ENCODE measurements at regions not wholly inside any gene's neighbourhood (a gene's known extent, or its start where the extent isn't known, plus 50 kb on each side); places are given as distances from the start of the nearest gene placed in this dataset.

DNA sequence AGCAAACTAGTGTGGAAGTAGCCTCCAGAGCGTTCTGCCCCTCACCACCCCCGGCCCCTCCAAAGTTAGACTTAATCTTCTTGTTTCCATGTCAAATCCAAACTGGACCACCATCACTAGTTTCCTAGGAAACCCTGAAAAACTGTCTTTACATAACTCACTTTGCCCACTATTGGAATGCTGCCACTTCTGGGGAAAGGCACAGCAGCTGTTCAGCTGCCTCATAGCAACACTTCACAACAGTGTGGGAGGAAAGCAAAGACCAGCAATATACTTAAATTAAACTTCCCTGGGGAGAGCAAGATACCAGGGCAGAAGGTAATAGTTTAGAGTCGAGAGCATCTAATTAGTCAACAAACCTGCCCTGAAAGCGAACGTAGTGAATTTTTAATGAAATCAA, 452.2 kb downstream of the KCNJ2 start:
- Histone ChIP-seq H3K4me1 (ENCODE audit: control insufficient read depth in 2 of 2, insufficient read depth in 2 of 2, low read length in 2 of 2) (peaks cover 0 to 3% of the 10 kb centered on the region in 2 donors), H2AFZ (ENCODE audit: insufficient read depth, low read depth, low read length, poor library complexity, severe bottlenecking) (no peak overlapping the region), H3K27me3 (replicated peaks in 1 of 4; ENCODE audit: control extremely low read depth in 1 of 4, control insufficient read depth in 3 of 4, insufficient read depth in 4 of 4, low read length in 3 of 4) (no peaks in the 10 kb centered on the region), H3K27ac (ENCODE audit: low read length in 2 of 2) (no peak overlapping the region), H3K9me3 (ENCODE audit: control extremely low read depth in 1 of 3, control insufficient read depth in 2 of 3, insufficient read depth in 1 of 3, low read length in 2 of 3) (no peaks in the 10 kb centered on the region), H3K36me3 (replicated peaks in 1 of 2; ENCODE audit: control extremely low read depth in 1 of 2, control insufficient read depth in 1 of 2, extremely low read depth in 1 of 2, insufficient read depth in 2 of 2, low read length in 1 of 2) (no peaks in the 10 kb centered on the region), H3K9ac (ENCODE audit: low read length) (no peak overlapping the region), H3K79me2 (ENCODE audit: control insufficient read depth, insufficient read depth, low read length) (no peaks in the 10 kb centered on the region), H3K4me3 (ENCODE audit: control extremely low read depth in 1 of 5, extremely low read depth in 1 of 5, insufficient read depth in 1 of 5, low read depth in 2 of 5, low read length in 4 of 5) (no peak overlapping the region), H4K20me1 (ENCODE audit: control insufficient read depth, insufficient read depth, low read length, poor library complexity, severe bottlenecking) (no peaks in the 10 kb centered on the region), H3K4me2 (replicated peaks; ENCODE audit: low read depth, low read length, poor library complexity, severe bottlenecking) (no peak overlapping the region)
- POLR2A ChIA-PET, result no interaction called here
- ATAC-seq (ENCODE audit: low read depth) (no peak), DNase-seq (no peak)
- intact Hi-C loops (cut with micrococcal nuclease), result no loop called here
- Mint-ChIP-seq H3K9me3 (ENCODE audit: insufficient read depth) (no peaks in the 10 kb centered on the region), H3K27me3 (no peaks in the 10 kb centered on the region), H3K4me3 (no peak overlapping the region), H3K27ac (no peak overlapping the region), H3K4me1 (peaks cover 9% of the 10 kb centered on the region)
- TF ChIP-seq, protein P1, sequence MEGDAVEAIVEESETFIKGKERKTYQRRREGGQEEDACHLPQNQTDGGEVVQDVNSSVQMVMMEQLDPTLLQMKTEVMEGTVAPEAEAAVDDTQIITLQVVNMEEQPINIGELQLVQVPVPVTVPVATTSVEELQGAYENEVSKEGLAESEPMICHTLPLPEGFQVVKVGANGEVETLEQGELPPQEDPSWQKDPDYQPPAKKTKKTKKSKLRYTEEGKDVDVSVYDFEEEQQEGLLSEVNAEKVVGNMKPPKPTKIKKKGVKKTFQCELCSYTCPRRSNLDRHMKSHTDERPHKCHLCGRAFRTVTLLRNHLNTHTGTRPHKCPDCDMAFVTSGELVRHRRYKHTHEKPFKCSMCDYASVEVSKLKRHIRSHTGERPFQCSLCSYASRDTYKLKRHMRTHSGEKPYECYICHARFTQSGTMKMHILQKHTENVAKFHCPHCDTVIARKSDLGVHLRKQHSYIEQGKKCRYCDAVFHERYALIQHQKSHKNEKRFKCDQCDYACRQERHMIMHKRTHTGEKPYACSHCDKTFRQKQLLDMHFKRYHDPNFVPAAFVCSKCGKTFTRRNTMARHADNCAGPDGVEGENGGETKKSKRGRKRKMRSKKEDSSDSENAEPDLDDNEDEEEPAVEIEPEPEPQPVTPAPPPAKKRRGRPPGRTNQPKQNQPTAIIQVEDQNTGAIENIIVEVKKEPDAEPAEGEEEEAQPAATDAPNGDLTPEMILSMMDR (IDR thresholded peaks at IDR 0.05), result no peak
- no peak for TF ChIP-seq EZH2 (IDR thresholded peaks at IDR 0.05; ENCODE audit: borderline replicate concordance, insufficient read depth, low read depth, low read length, poor library complexity, severe bottlenecking)
- CTCF ChIA-PET, result no interaction called here
- WGBS (ENCODE audit: insufficient coverage), result 97% methylated on average over 5 of the region's 5 CpGs

DNA sequence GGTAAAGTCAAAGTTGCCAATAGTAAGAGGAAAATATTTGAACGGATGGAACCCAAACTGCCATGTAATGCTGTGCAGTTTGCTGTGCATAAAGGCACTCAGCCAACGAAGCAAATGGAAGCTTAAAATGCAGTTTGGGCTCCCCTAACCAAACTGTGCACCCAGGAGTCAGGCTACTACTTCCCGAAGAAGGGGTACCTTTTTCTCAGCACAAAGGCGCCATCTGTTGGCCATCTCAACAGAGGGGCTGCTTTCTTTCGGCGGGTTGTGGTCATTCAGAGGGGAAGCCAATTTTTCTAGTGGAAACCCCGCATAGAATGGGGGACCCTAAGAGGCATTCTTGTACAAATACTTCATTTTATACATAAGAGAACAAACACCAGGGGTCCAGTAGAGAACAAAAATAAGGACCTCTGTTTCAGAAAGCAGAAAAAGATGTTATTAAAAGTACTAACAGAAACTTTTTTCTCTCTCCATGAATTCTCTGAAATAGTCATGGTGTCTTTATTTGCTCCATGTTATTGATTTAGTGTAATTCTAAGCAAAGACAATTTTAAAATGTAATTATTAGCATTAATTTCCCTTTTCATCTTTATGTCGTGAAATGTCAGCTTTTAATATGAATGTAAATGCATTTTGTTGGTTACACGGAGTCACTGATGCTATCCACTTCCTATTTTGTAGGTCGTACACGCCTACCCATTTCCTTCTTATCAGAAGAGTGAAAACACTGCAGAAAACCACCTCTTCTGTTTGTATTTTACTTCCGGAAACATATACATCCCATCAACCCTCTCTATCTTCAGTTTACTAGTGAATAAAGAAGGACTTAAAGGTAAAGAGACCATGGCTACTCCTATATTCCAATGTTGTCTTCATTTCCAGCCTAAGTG, 453.3 kb downstream of the KCNJ2 start:
- Histone ChIP-seq H3K4me3 (ENCODE audit: control extremely low read depth in 1 of 5, extremely low read depth in 1 of 5, insufficient read depth in 1 of 5, low read depth in 2 of 5, low read length in 4 of 5) (peak overlapping the region in 1 of 5 experiments; percentile 23), H3K79me2 (ENCODE audit: control insufficient read depth, insufficient read depth, low read length) (no peaks in the 10 kb centered on the region), H3K4me2 (replicated peaks; ENCODE audit: low read depth, low read length, poor library complexity, severe bottlenecking) (peak overlapping the region; percentile 50), H3K36me3 (replicated peaks in 1 of 2; ENCODE audit: control extremely low read depth in 1 of 2, control insufficient read depth in 1 of 2, extremely low read depth in 1 of 2, insufficient read depth in 2 of 2, low read length in 1 of 2) (no peaks in the 10 kb centered on the region), H3K9me3 (ENCODE audit: control extremely low read depth in 1 of 3, control insufficient read depth in 2 of 3, insufficient read depth in 1 of 3, low read length in 2 of 3) (no peaks in the 10 kb centered on the region), H3K4me1 (ENCODE audit: control insufficient read depth in 2 of 2, insufficient read depth in 2 of 2, low read length in 2 of 2) (peaks cover 0 to 3% of the 10 kb centered on the region in 2 donors), H3K9ac (ENCODE audit: low read length) (no peak overlapping the region), H3K27ac (ENCODE audit: low read length in 2 of 2) (no peak overlapping the region), H3K27me3 (replicated peaks in 1 of 4; ENCODE audit: control extremely low read depth in 1 of 4, control insufficient read depth in 3 of 4, insufficient read depth in 4 of 4, low read length in 3 of 4) (no peaks in the 10 kb centered on the region), H2AFZ (ENCODE audit: insufficient read depth, low read depth, low read length, poor library complexity, severe bottlenecking) (peak overlapping the region; percentile 39), H4K20me1 (ENCODE audit: control insufficient read depth, insufficient read depth, low read length, poor library complexity, severe bottlenecking) (no peaks in the 10 kb centered on the region)
- no peaks in the 10 kb centered on the region for H3K9me3 Mint-ChIP-seq (ENCODE audit: insufficient read depth)
- DNase-seq (peak; percentile 11), ATAC-seq (ENCODE audit: low read depth) (no peak)
- intact Hi-C loops (cut with micrococcal nuclease), result no loop called here
- H3K4me3 Mint-ChIP-seq, result no peak overlapping the region
- no peaks in the 10 kb centered on the region for H3K27me3 Mint-ChIP-seq
- H3K27ac Mint-ChIP-seq, result no peak overlapping the region
- ChIA-PET POLR2A (no interaction called here), CTCF (no interaction called here)
- 38% methylated on average over 6 of the region's 12 CpGs for WGBS (ENCODE audit: insufficient coverage)
- TF ChIP-seq, protein P1 (IDR thresholded peaks at IDR 0.05), result no peak
- TF ChIP-seq EZH2 (IDR thresholded peaks at IDR 0.05; ENCODE audit: borderline replicate concordance, insufficient read depth, low read depth, low read length, poor library complexity, severe bottlenecking), result no peak
- H3K4me1 Mint-ChIP-seq, result peaks cover 9% of the 10 kb centered on the region

All from B cell (primary cell).